ENCODE measurements at regions not wholly inside any gene's neighbourhood (a gene's known extent, or its start where the extent isn't known, plus 50 kb on each side); places are given as distances from the start of the nearest gene placed in this dataset.

DNA sequence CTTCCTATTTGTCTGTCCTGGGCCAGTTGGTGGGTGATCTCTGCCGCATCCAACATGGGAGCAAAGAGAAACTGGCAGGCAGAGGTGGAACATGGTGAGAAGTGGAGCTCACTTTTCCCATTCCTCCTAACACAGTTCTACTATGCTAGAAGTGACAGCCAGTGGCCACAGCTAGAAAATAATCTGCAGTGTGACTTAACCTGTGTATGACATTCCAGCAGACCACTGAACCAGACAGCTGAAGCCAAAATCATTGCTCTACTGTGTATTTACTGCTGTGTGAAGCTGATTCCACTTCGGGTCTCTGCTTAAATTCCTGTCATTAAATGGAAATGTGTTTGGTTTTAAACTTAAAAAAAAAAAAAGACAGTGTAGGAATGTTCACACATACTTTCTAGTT, 523.0 kb downstream of the MTRR start:
- Histone ChIP-seq H4K20me1 (ENCODE audit: control insufficient read depth, insufficient read depth) (no peaks in the 10 kb centered on the region), H3K4me1 (ENCODE audit: control insufficient read depth, insufficient read depth, low read length) (no peaks in the 10 kb centered on the region), H3K4me3 (no peak overlapping the region), H3K27me3 (replicated peaks in 1 of 2; ENCODE audit: control insufficient read depth in 2 of 2, insufficient read depth in 2 of 2, low read length in 1 of 2) (no peaks in the 10 kb centered on the region), H3K79me2 (ENCODE audit: control insufficient read depth, insufficient read depth, low read length) (no peaks in the 10 kb centered on the region), H3K4me2 (ENCODE audit: control insufficient read depth, insufficient read depth) (no peak overlapping the region), H3K9ac (ENCODE audit: control insufficient read depth, insufficient read depth, low read length) (no peak overlapping the region), H3K36me3 (ENCODE audit: control insufficient read depth in 2 of 2, insufficient read depth in 2 of 2, low read length in 1 of 2) (no peaks in the 10 kb centered on the region), H3K9me3 (replicated peaks; ENCODE audit: control insufficient read depth, insufficient read depth, low read length) (no peaks in the 10 kb centered on the region), H3K27ac (ENCODE audit: control insufficient read depth, insufficient read depth) (no peak overlapping the region), H2AFZ (ENCODE audit: control insufficient read depth, low read depth, low read length) (no peak overlapping the region)
- in situ Hi-C loops (cut with MboI), result no loop called here
- BruUV-seq (replicated peaks), result no TSS peak
- intact Hi-C loops (cut with micrococcal nuclease; ENCODE audit: unreplicated experiment), result no loop called here
- POLR2A ChIA-PET, result no interaction called here
- CTCF ChIA-PET, result no interaction called here
- DNase-seq (ENCODE audit: low read depth, low spot score) (no peak), FAIRE-seq (no peak), ATAC-seq (no peak)
- SMC1A ChIA-PET (ENCODE audit: uncharacterized antibody, unreplicated experiment), result no interaction called here
- 46% methylated on average over 2 of the region's 2 CpGs for WGBS (ENCODE audit: insufficient coverage, insufficient replicate concordance, low lambda C conversion rate, missing lambda C conversion rate)
- no peak for TF ChIP-seq EED (IDR thresholded peaks at IDR 0.05; ENCODE audit: low read depth)
- no peak for TF ChIP-seq JUNB (IDR thresholded peaks at IDR 0.05)
- TF ChIP-seq CBFB (IDR thresholded peaks at IDR 0.05; ENCODE audit: low read depth), result no peak
- no peak for TF ChIP-seq ETV6 (conservative IDR thresholded peaks at IDR 0.05 in 1 of 2, IDR thresholded peaks at IDR 0.05 in 1 of 2; ENCODE audit: borderline replicate concordance in 1 of 2, low read depth in 1 of 2)
- no peak for TF ChIP-seq SRF (IDR thresholded peaks at IDR 0.05; ENCODE audit: low read depth in 2 of 2, low read length in 2 of 2)
- no peak for TF ChIP-seq FOS (IDR thresholded peaks at IDR 0.05; ENCODE audit: borderline replicate concordance, extremely low read depth, insufficient read length)
- TF ChIP-seq MYB (IDR thresholded peaks at IDR 0.05; ENCODE audit: borderline replicate concordance, low read depth, low read length), result no peak
- TF ChIP-seq ZNF622 (IDR thresholded peaks at IDR 0.05), result no peak
- TF ChIP-seq, protein P1, sequence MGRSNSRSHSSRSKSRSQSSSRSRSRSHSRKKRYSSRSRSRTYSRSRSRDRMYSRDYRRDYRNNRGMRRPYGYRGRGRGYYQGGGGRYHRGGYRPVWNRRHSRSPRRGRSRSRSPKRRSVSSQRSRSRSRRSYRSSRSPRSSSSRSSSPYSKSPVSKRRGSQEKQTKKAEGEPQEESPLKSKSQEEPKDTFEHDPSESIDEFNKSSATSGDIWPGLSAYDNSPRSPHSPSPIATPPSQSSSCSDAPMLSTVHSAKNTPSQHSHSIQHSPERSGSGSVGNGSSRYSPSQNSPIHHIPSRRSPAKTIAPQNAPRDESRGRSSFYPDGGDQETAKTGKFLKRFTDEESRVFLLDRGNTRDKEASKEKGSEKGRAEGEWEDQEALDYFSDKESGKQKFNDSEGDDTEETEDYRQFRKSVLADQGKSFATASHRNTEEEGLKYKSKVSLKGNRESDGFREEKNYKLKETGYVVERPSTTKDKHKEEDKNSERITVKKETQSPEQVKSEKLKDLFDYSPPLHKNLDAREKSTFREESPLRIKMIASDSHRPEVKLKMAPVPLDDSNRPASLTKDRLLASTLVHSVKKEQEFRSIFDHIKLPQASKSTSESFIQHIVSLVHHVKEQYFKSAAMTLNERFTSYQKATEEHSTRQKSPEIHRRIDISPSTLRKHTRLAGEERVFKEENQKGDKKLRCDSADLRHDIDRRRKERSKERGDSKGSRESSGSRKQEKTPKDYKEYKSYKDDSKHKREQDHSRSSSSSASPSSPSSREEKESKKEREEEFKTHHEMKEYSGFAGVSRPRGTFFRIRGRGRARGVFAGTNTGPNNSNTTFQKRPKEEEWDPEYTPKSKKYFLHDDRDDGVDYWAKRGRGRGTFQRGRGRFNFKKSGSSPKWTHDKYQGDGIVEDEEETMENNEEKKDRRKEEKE (IDR thresholded peaks at IDR 0.05), result no peak
- no peak for TF ChIP-seq NR2F1 (conservative IDR thresholded peaks at IDR 0.05)
- no peak for TF ChIP-seq PAX5 (IDR thresholded peaks at IDR 0.05; ENCODE audit: borderline replicate concordance, low read depth, low read length)
- TF ChIP-seq NFYB (IDR thresholded peaks at IDR 0.05; ENCODE audit: insufficient read depth, low read depth, low read length), result no peak
- TF ChIP-seq SMAD1 (IDR thresholded peaks at IDR 0.05; ENCODE audit: low read depth, partially characterized antibody), result no peak
- TF ChIP-seq MEF2A (IDR thresholded peaks at IDR 0.05; ENCODE audit: insufficient read depth, low read depth, low read length), result no peak
- TF ChIP-seq KAT2A (conservative IDR thresholded peaks at IDR 0.05; ENCODE audit: control insufficient read depth, low read depth, low read length), result no peak
- TF ChIP-seq ZNF274 (IDR thresholded peaks at IDR 0.05; ENCODE audit: insufficient read depth, insufficient read length), result no peak
- no peak for TF ChIP-seq CHD1 (IDR thresholded peaks at IDR 0.05; ENCODE audit: low read depth, low read length)
- TF ChIP-seq GATAD2B (conservative IDR thresholded peaks at IDR 0.05; ENCODE audit: low read depth), result no peak
- TF ChIP-seq, protein P2, sequence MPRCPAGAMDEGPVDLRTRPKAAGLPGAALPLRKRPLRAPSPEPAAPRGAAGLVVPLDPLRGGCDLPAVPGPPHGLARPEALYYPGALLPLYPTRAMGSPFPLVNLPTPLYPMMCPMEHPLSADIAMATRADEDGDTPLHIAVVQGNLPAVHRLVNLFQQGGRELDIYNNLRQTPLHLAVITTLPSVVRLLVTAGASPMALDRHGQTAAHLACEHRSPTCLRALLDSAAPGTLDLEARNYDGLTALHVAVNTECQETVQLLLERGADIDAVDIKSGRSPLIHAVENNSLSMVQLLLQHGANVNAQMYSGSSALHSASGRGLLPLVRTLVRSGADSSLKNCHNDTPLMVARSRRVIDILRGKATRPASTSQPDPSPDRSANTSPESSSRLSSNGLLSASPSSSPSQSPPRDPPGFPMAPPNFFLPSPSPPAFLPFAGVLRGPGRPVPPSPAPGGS (IDR thresholded peaks at IDR 0.05; ENCODE audit: borderline replicate concordance, insufficient read depth, low read depth, low read length, poor library complexity, severe bottlenecking), result no peak
- RAD21 ChIA-PET (ENCODE audit: unreplicated experiment), result no interaction called here

All from GM12878 (cell line).